ENCODE measurements at regions not wholly inside any gene's neighbourhood (a gene's known extent, or its start where the extent isn't known, plus 50 kb on each side); places are given as distances from the start of the nearest gene placed in this dataset.

- TF ChIP-seq YY1 (IDR thresholded peaks at IDR 0.05; ENCODE audit: low read depth, low read length), result no peak
- TF ChIP-seq, protein P1, sequence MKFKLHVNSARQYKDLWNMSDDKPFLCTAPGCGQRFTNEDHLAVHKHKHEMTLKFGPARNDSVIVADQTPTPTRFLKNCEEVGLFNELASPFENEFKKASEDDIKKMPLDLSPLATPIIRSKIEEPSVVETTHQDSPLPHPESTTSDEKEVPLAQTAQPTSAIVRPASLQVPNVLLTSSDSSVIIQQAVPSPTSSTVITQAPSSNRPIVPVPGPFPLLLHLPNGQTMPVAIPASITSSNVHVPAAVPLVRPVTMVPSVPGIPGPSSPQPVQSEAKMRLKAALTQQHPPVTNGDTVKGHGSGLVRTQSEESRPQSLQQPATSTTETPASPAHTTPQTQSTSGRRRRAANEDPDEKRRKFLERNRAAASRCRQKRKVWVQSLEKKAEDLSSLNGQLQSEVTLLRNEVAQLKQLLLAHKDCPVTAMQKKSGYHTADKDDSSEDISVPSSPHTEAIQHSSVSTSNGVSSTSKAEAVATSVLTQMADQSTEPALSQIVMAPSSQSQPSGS (IDR thresholded peaks at IDR 0.05; ENCODE audit: low read length), result no peak
- no peak for TF ChIP-seq JUN (IDR thresholded peaks at IDR 0.05; ENCODE audit: low read depth, low read length)
- TF ChIP-seq, protein P2, sequence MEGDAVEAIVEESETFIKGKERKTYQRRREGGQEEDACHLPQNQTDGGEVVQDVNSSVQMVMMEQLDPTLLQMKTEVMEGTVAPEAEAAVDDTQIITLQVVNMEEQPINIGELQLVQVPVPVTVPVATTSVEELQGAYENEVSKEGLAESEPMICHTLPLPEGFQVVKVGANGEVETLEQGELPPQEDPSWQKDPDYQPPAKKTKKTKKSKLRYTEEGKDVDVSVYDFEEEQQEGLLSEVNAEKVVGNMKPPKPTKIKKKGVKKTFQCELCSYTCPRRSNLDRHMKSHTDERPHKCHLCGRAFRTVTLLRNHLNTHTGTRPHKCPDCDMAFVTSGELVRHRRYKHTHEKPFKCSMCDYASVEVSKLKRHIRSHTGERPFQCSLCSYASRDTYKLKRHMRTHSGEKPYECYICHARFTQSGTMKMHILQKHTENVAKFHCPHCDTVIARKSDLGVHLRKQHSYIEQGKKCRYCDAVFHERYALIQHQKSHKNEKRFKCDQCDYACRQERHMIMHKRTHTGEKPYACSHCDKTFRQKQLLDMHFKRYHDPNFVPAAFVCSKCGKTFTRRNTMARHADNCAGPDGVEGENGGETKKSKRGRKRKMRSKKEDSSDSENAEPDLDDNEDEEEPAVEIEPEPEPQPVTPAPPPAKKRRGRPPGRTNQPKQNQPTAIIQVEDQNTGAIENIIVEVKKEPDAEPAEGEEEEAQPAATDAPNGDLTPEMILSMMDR (IDR thresholded peaks at IDR 0.05; ENCODE audit: control extremely low read depth in 1 of 3, insufficient read depth in 1 of 3, low read depth in 1 of 3, low read length in 3 of 3), result no peak
Measured at GRCh38 chr12:131260251-131260905, 306.7 kb downstream of the ADGRD1 start.

Measured in H1 (cell line).